Breast epithelium (tissue), 4 donors: ENCODE measurements at regions not wholly inside any gene's neighbourhood (a gene's known extent, or its start where the extent isn't known, plus 50 kb on each side); places are given as distances from the start of the nearest gene placed in this dataset.
"Not testable (repeated sequence)": the region's sequence is repeated elsewhere in the genome, so short reads cannot be mapped to it uniquely, and the experiment has no call there.

ENCODE experiments used
- DNase-seq, 2 donors: peaks; one replicate each; pipeline ENCODE4 v3.0.0-alpha.2; 2019; ENCODE audit warnings: low spot score in 2 of 2
- H3K27ac ChIP-seq, 2 donors: fragments of 200-600 bp; sonication (generic) in 1 of 2; one replicate each; pipeline ENCODE4 v1.5.1; 2016 to 2019; ENCODE audit warnings: mild to moderate bottlenecking in 1 of 2
- H3K27me3 ChIP-seq, 2 donors: fragments of 200-600 bp; sonication (generic) in 1 of 2; one replicate each; pipeline versions ENCODE4 v1.5.1 to v1.6.0; 2017 to 2019; ENCODE audit warnings: control low read depth in 1 of 2, mild to moderate bottlenecking in 1 of 2
- H3K36me3 ChIP-seq: fragments of 200-600 bp; one replicate; pipeline ENCODE4 v1.5.1; 2019
- H3K4me1 ChIP-seq, 2 donors: fragments of 200-600 bp; sonication (generic); one replicate each; pipeline ENCODE4 v1.5.1; 2016 to 2019; ENCODE audit warnings: control low read depth in 1 of 2
- H3K4me3 ChIP-seq, 3 donors: fragments of 200-600 bp; sonication (generic); 1 replicate in 2 of 3; 2 replicates in 1 of 3; pipeline ENCODE4 v1.5.1; 2016 to 2019; ENCODE audit warnings: mild to moderate bottlenecking in 3 of 3, moderate library complexity in 2 of 3
- H3K9me3 ChIP-seq, 2 donors: fragments of 200-600 bp; sonication (generic) in 1 of 2; one replicate each; pipeline ENCODE4 v1.5.1; 2016 to 2019; ENCODE audit warnings: control low read depth in 1 of 2
- POLR2A ChIP-seq: fragments of 450-650 bp; IDR thresholded peaks from one replicate; pipeline ENCODE4 v1.6.1; 2016; ENCODE audit warnings: antibody characterized with exemption, mild to moderate bottlenecking, moderate library complexity
- POLR2AphosphoS5 ChIP-seq, 3 donors: sonication (generic); formaldehyde crosslinking; IDR thresholded peaks; one replicate each; pipeline ENCODE4 v1.6.1; 2017; ENCODE audit warnings: antibody characterized with exemption in 3 of 3
- intact Hi-C: fragments of 100-400 bp; cut with DNase I; formaldehyde crosslinking; loops from one replicate; pipeline ENCODE4 v1.15.1; 2023; ENCODE audit warnings: low total_unique reads
- TF ChIP-seq, protein P1 (sequence below), 3 donors: fragments of 450-650 bp; IDR thresholded peaks; one replicate each; pipeline ENCODE4 v1.5.1; 2016 to 2017; ENCODE audit warnings: antibody characterized with exemption in 3 of 3, mild to moderate bottlenecking in 3 of 3, moderate library complexity in 3 of 3

DNA sequence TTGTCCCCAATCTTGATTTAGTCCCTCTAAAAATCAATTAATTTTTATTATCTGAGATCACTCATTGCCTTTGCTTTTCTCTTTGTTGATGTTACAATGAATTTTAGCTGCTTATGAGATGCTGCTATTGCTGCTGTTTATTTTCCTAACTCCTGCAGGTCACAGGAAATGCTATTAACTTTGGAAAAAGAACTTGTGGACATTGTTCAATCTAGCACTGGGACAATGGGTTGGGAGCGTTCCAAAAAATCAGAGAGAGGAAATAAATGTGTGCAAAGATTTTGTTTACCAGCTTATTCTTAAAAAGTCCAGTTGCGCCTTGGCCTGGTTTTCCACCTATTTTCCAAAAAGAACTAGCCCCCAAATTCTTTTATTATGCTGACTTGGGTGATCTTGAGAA, 268.3 kb downstream of the PTH2R start:
- TF ChIP-seq POLR2AphosphoS5 (IDR thresholded peaks at IDR 0.05) (no peak), POLR2A (no peak)
- Histone ChIP-seq H3K4me1 (no peaks in the 10 kb centered on the region), H3K36me3 (no peaks in the 10 kb centered on the region), H3K27me3 (no peaks in the 10 kb centered on the region), H3K27ac (no peak overlapping the region), H3K9me3 (no peaks in the 10 kb centered on the region), H3K4me3 (no peak overlapping the region)
- DNase-seq = no peak
- intact Hi-C loops = no loop called here

GRCh38 chr2:208685929-208686328, 279.3 kb downstream of the PTH2R start:
- DNase-seq, H3K4me3 ChIP-seq, H3K27me3 ChIP-seq, H3K4me1 ChIP-seq, intact Hi-C loops, H3K36me3 ChIP-seq, H3K27ac ChIP-seq: not testable (repeated sequence)
- H3K9me3 ChIP-seq = peaks cover 3 to 25% of the 10 kb centered on the region in 2 donors

- DNase-seq = no peak
- TF ChIP-seq POLR2A (no peak), POLR2AphosphoS5 (IDR thresholded peaks at IDR 0.05) (no peak)
- TF ChIP-seq, protein P1, sequence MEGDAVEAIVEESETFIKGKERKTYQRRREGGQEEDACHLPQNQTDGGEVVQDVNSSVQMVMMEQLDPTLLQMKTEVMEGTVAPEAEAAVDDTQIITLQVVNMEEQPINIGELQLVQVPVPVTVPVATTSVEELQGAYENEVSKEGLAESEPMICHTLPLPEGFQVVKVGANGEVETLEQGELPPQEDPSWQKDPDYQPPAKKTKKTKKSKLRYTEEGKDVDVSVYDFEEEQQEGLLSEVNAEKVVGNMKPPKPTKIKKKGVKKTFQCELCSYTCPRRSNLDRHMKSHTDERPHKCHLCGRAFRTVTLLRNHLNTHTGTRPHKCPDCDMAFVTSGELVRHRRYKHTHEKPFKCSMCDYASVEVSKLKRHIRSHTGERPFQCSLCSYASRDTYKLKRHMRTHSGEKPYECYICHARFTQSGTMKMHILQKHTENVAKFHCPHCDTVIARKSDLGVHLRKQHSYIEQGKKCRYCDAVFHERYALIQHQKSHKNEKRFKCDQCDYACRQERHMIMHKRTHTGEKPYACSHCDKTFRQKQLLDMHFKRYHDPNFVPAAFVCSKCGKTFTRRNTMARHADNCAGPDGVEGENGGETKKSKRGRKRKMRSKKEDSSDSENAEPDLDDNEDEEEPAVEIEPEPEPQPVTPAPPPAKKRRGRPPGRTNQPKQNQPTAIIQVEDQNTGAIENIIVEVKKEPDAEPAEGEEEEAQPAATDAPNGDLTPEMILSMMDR (IDR thresholded peaks at IDR 0.05) = no peak
- no peak overlapping the region for H3K4me3 ChIP-seq
- no peaks in the 10 kb centered on the region for H3K27me3 ChIP-seq
- H3K4me1 ChIP-seq = no peaks in the 10 kb centered on the region
- intact Hi-C loops = no loop called here
- no peaks in the 10 kb centered on the region for H3K36me3 ChIP-seq
- peaks cover 3 to 24% of the 10 kb centered on the region in 2 donors for H3K9me3 ChIP-seq
- no peak overlapping the region for H3K27ac ChIP-seq
These were observed 280.1 kb downstream of the PTH2R start for GRCh38 chr2:208686665-208687064.

GRCh38 chr2:208687720-208688119, 281.1 kb downstream of the PTH2R start:
- H3K4me3 ChIP-seq, DNase-seq, H3K4me1 ChIP-seq, H3K27me3 ChIP-seq, intact Hi-C loops, H3K27ac ChIP-seq, H3K36me3 ChIP-seq: not testable (repeated sequence)
- H3K9me3 ChIP-seq = peaks cover 3 to 18% of the 10 kb centered on the region in 2 donors

- intact Hi-C loops = no loop called here
- TF ChIP-seq POLR2AphosphoS5 (IDR thresholded peaks at IDR 0.05) (no peak), POLR2A (no peak)
- TF ChIP-seq, protein P1 (IDR thresholded peaks at IDR 0.05) = no peak
- Histone ChIP-seq H3K4me1 (no peaks in the 10 kb centered on the region), H3K27ac (no peak overlapping the region), H3K4me3 (no peak overlapping the region), H3K36me3 (no peaks in the 10 kb centered on the region), H3K9me3 (no peaks in the 10 kb centered on the region), H3K27me3 (no peaks in the 10 kb centered on the region)
- no peak for DNase-seq
These were observed 291.5 kb downstream of the PTH2R start for GRCh38 chr2:208698114-208698513.

DNA sequence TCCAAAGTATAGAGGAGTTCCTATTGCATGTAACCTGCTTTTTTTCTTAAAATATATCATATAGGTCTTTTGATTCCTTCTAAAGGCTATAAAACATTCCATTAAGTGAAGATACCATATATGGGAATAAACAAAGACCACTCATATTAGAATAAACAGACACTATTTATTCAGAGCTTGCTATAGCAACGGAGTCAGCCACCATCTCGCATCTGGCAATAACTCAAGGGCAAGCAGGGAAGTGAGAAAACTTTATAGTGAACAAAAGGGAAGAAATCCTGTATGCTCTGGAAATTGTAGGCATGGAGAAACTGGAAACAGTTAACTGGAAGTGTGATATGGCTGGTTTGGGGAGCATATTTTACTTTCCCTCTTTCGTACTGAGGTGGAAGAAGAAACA, 301.9 kb downstream of the PTH2R start:
- Histone ChIP-seq H3K4me3 (no peak overlapping the region), H3K27ac (no peak overlapping the region), H3K9me3 (no peaks in the 10 kb centered on the region), H3K36me3 (no peaks in the 10 kb centered on the region), H3K27me3 (no peaks in the 10 kb centered on the region), H3K4me1 (no peaks in the 10 kb centered on the region)
- intact Hi-C loops = no loop called here
- TF ChIP-seq, protein P1 (IDR thresholded peaks at IDR 0.05) = no peak
- TF ChIP-seq POLR2A (no peak), POLR2AphosphoS5 (IDR thresholded peaks at IDR 0.05) (no peak)
- no peak for DNase-seq

GRCh38 chr2:208711598-208711997, 305.0 kb downstream of the PTH2R start:
- Histone ChIP-seq H3K4me1 (no peaks in the 10 kb centered on the region), H3K36me3 (no peaks in the 10 kb centered on the region), H3K4me3 (no peak overlapping the region), H3K27ac (no peak overlapping the region), H3K27me3 (no peaks in the 10 kb centered on the region), H3K9me3 (no peaks in the 10 kb centered on the region)
- intact Hi-C loops = no loop called here
- no peak for TF ChIP-seq POLR2AphosphoS5 (IDR thresholded peaks at IDR 0.05)
- no peak for TF ChIP-seq POLR2A
- TF ChIP-seq, protein P1 (IDR thresholded peaks at IDR 0.05) = no peak
- DNase-seq = no peak
